ENCODE measurements at regions not wholly inside any gene's neighbourhood (a gene's known extent, or its start where the extent isn't known, plus 50 kb on each side); places are given as distances from the start of the nearest gene placed in this dataset.

GRCh38 chr9:90009447-90009846 is 404.6 kb downstream of the GADD45G start:
- DNase-seq = no peak

GRCh38 chr9:90010793-90011192 is 406.0 kb downstream of the GADD45G start:
- DNase-seq = no peak

GRCh38 chr9:90012949-90013348 is 408.1 kb downstream of the GADD45G start:
- DNase-seq = no peak

- no peak for DNase-seq
Measured at GRCh38 chr9:90013778-90014177, 409.0 kb downstream of the GADD45G start.

GRCh38 chr9:90014421-90014820 is 409.6 kb downstream of the GADD45G start:
- DNase-seq = no peak

GRCh38 chr9:90016272-90016671 is 411.5 kb downstream of the GADD45G start:
- no peak for DNase-seq

- DNase-seq = no peak
Measured at GRCh38 chr9:90017679-90018078, 412.9 kb downstream of the GADD45G start.

GRCh38 chr9:90018688-90019087 is 413.9 kb downstream of the GADD45G start:
- no peak for DNase-seq

GRCh38 chr9:90019626-90020025 is 414.8 kb downstream of the GADD45G start:
- no peak for DNase-seq

GRCh38 chr9:90020276-90020871 is 415.6 kb downstream of the GADD45G start:
- DNase-seq = no peak

GRCh38 chr9:90021216-90021906 is 416.5 kb downstream of the GADD45G start:
- DNase-seq = no peak

- DNase-seq = no peak
Measured at GRCh38 chr9:90022474-90022873, 417.7 kb downstream of the GADD45G start.

GRCh38 chr9:90023861-90024260 is 419.0 kb downstream of the GADD45G start:
- DNase-seq = no peak

GRCh38 chr9:90024409-90024808 is 419.6 kb downstream of the GADD45G start:
- DNase-seq = no peak

GRCh38 chr9:90024823-90025222 is 420.0 kb downstream of the GADD45G start:
- DNase-seq = no peak

GRCh38 chr9:90025816-90026215 is 421.0 kb downstream of the GADD45G start:
- no peak for DNase-seq

GRCh38 chr9:90027296-90027790 is 422.5 kb downstream of the GADD45G start:
- no peak for DNase-seq

GRCh38 chr9:90029386-90029785 is 424.6 kb downstream of the GADD45G start:
- DNase-seq = no peak

GRCh38 chr9:90029996-90030395 is 425.2 kb downstream of the GADD45G start:
- DNase-seq = no peak

GRCh38 chr9:90032296-90033027 is 427.6 kb downstream of the GADD45G start:
- DNase-seq = no peak

GRCh38 chr9:90033028-90033650 is 428.3 kb downstream of the GADD45G start:
- no peak for DNase-seq

GRCh38 chr9:90034071-90034470 is 429.3 kb downstream of the GADD45G start:
- DNase-seq = no peak

- DNase-seq = no peak
Measured at GRCh38 chr9:90035471-90035870, 430.7 kb downstream of the GADD45G start.

Measured in T-helper 1 cell (primary cell).